ENCODE measurements at regions not wholly inside any gene's neighbourhood (a gene's known extent, or its start where the extent isn't known, plus 50 kb on each side); places are given as distances from the start of the nearest gene placed in this dataset.

GRCh38 chr4:127560755-127561154 lies 72.0 kb upstream of the INTU start:
- no peaks in the 10 kb centered on the region for H3K36me3 ChIP-seq (ENCODE audit: insufficient read depth, low read length)
- no peaks in the 10 kb centered on the region for H3K9me3 ChIP-seq (ENCODE audit: insufficient read depth, low read length, severe bottlenecking)
- no peak overlapping the region for H3K27ac ChIP-seq (ENCODE audit: low read length)
- no peak for ATAC-seq (ENCODE audit: insufficient read depth, low read depth)
- H3K9ac ChIP-seq (ENCODE audit: low read depth, low read length) = no peak overlapping the region
- no peaks in the 10 kb centered on the region for H3K79me2 ChIP-seq (ENCODE audit: insufficient read depth, low read length)
- no peaks in the 10 kb centered on the region for H4K20me1 ChIP-seq (ENCODE audit: insufficient read depth, low read length)
- H3K4me3 ChIP-seq (ENCODE audit: low read depth in 1 of 2, low read length in 2 of 2) = no peak overlapping the region
- H3K27me3 ChIP-seq (ENCODE audit: insufficient read depth, low read length, poor library complexity) = no peaks in the 10 kb centered on the region
- TF ChIP-seq EZH2 (IDR thresholded peaks at IDR 0.05; ENCODE audit: borderline replicate concordance, low read depth, low read length, severe bottlenecking) = no peak
- no peak for TF ChIP-seq CTCF (IDR thresholded peaks at IDR 0.05; ENCODE audit: borderline replicate concordance, extremely low read depth, low read length, poor library complexity, severe bottlenecking)
- no peak for DNase-seq
- no peaks in the 10 kb centered on the region for H3K4me1 ChIP-seq (ENCODE audit: insufficient read depth, low read length)
- H3K4me2 ChIP-seq (ENCODE audit: insufficient read depth, low read length) = no peak overlapping the region
- H2AFZ ChIP-seq (ENCODE audit: low read depth, low read length) = no peak overlapping the region

DNA sequence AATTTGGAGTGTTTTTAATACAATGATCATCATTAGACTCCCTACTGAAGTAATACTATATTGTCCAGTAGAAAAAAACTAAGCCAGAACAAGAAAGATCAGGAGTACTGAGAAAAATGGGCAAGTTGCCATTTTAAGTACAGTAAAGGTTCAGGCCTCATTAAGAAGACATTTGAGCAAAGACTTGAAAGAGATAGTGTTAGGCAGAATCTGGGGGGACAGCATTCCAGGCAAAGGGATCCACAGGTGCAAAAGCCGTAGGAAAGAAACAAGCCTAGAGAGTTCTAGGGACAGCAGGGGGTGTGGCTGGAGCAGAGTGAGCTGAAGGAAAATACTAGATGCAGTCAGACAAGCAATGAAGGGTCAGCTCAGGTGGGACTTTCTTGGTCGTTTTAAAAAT lies 58.1 kb upstream of the INTU start:
- H2AFZ ChIP-seq (ENCODE audit: low read depth, low read length) = no peak overlapping the region
- no peak overlapping the region for H3K4me3 ChIP-seq (ENCODE audit: low read depth in 1 of 2, low read length in 2 of 2)
- TF ChIP-seq CTCF (IDR thresholded peaks at IDR 0.05; ENCODE audit: borderline replicate concordance, extremely low read depth, low read length, poor library complexity, severe bottlenecking) (no peak), EZH2 (IDR thresholded peaks at IDR 0.05; ENCODE audit: borderline replicate concordance, low read depth, low read length, severe bottlenecking) (no peak)
- H3K79me2 ChIP-seq (ENCODE audit: insufficient read depth, low read length) = no peaks in the 10 kb centered on the region
- no peak overlapping the region for H3K27ac ChIP-seq (ENCODE audit: low read length)
- no peaks in the 10 kb centered on the region for H4K20me1 ChIP-seq (ENCODE audit: insufficient read depth, low read length)
- no peaks in the 10 kb centered on the region for H3K27me3 ChIP-seq (ENCODE audit: insufficient read depth, low read length, poor library complexity)
- no peaks in the 10 kb centered on the region for H3K36me3 ChIP-seq (ENCODE audit: insufficient read depth, low read length)
- no peak overlapping the region for H3K9ac ChIP-seq (ENCODE audit: low read depth, low read length)
- ATAC-seq (ENCODE audit: insufficient read depth, low read depth) (no peak), DNase-seq (no peak)
- no peaks in the 10 kb centered on the region for H3K9me3 ChIP-seq (ENCODE audit: insufficient read depth, low read length, severe bottlenecking)
- no peaks in the 10 kb centered on the region for H3K4me1 ChIP-seq (ENCODE audit: insufficient read depth, low read length)
- no peak overlapping the region for H3K4me2 ChIP-seq (ENCODE audit: insufficient read depth, low read length)

DNA sequence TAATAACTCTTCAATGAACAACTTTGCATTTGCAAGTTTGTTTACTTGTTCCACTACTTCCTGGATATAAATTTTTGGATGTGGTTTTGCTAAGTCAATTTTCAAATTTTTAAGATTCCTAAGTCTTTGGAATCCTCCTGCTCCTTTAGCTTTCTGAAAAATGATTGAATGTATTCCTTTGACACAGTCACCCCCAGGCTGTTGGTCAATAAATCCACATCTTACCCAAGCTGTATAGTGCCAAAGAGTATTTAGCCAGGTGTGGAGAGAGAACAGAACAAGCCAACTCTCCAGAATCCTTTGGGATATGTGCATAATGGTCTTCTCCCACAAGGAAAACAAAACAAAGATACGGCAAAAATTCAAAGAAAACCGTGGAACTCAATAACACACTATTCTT lies 56.9 kb upstream of the INTU start:
- TF ChIP-seq EZH2 (IDR thresholded peaks at IDR 0.05; ENCODE audit: borderline replicate concordance, low read depth, low read length, severe bottlenecking) (no peak), CTCF (IDR thresholded peaks at IDR 0.05; ENCODE audit: borderline replicate concordance, extremely low read depth, low read length, poor library complexity, severe bottlenecking) (no peak)
- no peak overlapping the region for H3K4me2 ChIP-seq (ENCODE audit: insufficient read depth, low read length)

DNA sequence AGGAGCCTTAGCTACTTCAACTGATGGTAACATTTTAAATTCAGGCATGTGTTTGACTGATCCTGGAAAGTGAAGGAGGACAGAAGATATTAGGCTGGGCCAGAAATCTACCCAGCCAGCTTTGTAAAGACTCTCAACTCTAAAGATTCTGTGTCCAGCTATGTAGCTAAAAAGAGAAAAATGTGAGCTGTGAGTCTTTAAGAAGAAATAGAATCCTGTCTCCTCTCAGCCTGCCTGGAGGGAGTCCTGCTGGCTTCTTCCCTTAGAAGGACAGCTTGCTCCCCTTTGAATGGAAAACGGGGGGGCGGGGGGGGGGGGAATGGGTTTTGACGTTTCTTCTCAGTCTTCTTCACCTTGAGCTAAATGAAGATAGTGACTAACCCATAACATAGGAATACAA lies 54.3 kb upstream of the INTU start:
- no peaks in the 10 kb centered on the region for H3K27me3 ChIP-seq (ENCODE audit: insufficient read depth, low read length, poor library complexity)
- DNase-seq = no peak

More for the DNA sequence above, 56.9 kb upstream of the INTU start:
- Histone ChIP-seq H3K9ac (ENCODE audit: low read depth, low read length) (no peak overlapping the region), H3K27ac (ENCODE audit: low read length) (no peak overlapping the region), H2AFZ (ENCODE audit: low read depth, low read length) (no peak overlapping the region), H3K79me2 (ENCODE audit: insufficient read depth, low read length) (no peaks in the 10 kb centered on the region), H3K27me3 (ENCODE audit: insufficient read depth, low read length, poor library complexity) (no peaks in the 10 kb centered on the region), H3K9me3 (ENCODE audit: insufficient read depth, low read length, severe bottlenecking) (no peaks in the 10 kb centered on the region), H3K4me1 (ENCODE audit: insufficient read depth, low read length) (no peaks in the 10 kb centered on the region), H4K20me1 (ENCODE audit: insufficient read depth, low read length) (no peaks in the 10 kb centered on the region), H3K4me3 (ENCODE audit: low read depth in 1 of 2, low read length in 2 of 2) (no peak overlapping the region), H3K36me3 (ENCODE audit: insufficient read depth, low read length) (no peaks in the 10 kb centered on the region)
- ATAC-seq (ENCODE audit: insufficient read depth, low read depth) = no peak
- no peak for DNase-seq

More for the DNA sequence above, 54.3 kb upstream of the INTU start:
- Histone ChIP-seq H3K4me1 (ENCODE audit: insufficient read depth, low read length) (no peaks in the 10 kb centered on the region), H4K20me1 (ENCODE audit: insufficient read depth, low read length) (no peaks in the 10 kb centered on the region), H3K79me2 (ENCODE audit: insufficient read depth, low read length) (no peaks in the 10 kb centered on the region), H3K9me3 (ENCODE audit: insufficient read depth, low read length, severe bottlenecking) (no peaks in the 10 kb centered on the region), H3K4me2 (ENCODE audit: insufficient read depth, low read length) (no peak overlapping the region), H2AFZ (ENCODE audit: low read depth, low read length) (no peak overlapping the region), H3K4me3 (ENCODE audit: low read depth in 1 of 2, low read length in 2 of 2) (no peak overlapping the region), H3K27ac (ENCODE audit: low read length) (no peak overlapping the region), H3K9ac (ENCODE audit: low read depth, low read length) (no peak overlapping the region), H3K36me3 (ENCODE audit: insufficient read depth, low read length) (no peaks in the 10 kb centered on the region)
- TF ChIP-seq CTCF (IDR thresholded peaks at IDR 0.05; ENCODE audit: borderline replicate concordance, extremely low read depth, low read length, poor library complexity, severe bottlenecking) = no peak
- TF ChIP-seq EZH2 (IDR thresholded peaks at IDR 0.05; ENCODE audit: borderline replicate concordance, low read depth, low read length, severe bottlenecking) = no peak
- no peak for ATAC-seq (ENCODE audit: insufficient read depth, low read depth)
